HepG2 (cell line): ENCODE measurements at regions not wholly inside any gene's neighbourhood (a gene's known extent, or its start where the extent isn't known, plus 50 kb on each side); places are given as distances from the start of the nearest gene placed in this dataset.
A peak's percentile ranks its signal among the peaks of the same experiment; 100 is the strongest.

Source experiments
- ARNT ChIP-seq: fragments of 450-650 bp; IDR thresholded peaks from 2 replicates; pipeline ENCODE4 v1.6.1; 2017
- ATAD3A ChIP-seq: sonication (generic); formaldehyde crosslinking; IDR thresholded peaks from 2 replicates; pipeline ENCODE4 v1.4.0; 2020; ENCODE audit warnings: missing genetic modification reagents
- ATRX ChIP-seq: sonication (generic); formaldehyde crosslinking; IDR thresholded peaks from 2 replicates; pipeline ENCODE4 v1.4.0; 2020; ENCODE audit warnings: missing genetic modification reagents, borderline replicate concordance
- CC2D1A ChIP-seq: sonication (generic); formaldehyde crosslinking; IDR thresholded peaks from 2 replicates; pipeline ENCODE4 v1.8.1; 2023; ENCODE audit warnings: mild to moderate bottlenecking, missing genetic modification reagents
- CEBPB ChIP-seq: IDR thresholded peaks from 2 replicates; pipeline ENCODE4 v1.6.1; 2011; ENCODE audit warnings: low read depth, low read length, improper control_type of control experiment, borderline replicate concordance
- CREM ChIP-seq, 2 experiments: sonication (generic) in 1 of 2; formaldehyde crosslinking in 1 of 2; IDR thresholded peaks; 2 replicates each; pipeline versions ENCODE4 v1.4.0 to v1.6.1; 2016 to 2020; ENCODE audit warnings: antibody characterized with exemption in 1 of 2, mild to moderate bottlenecking in 1 of 2, missing genetic modification reagents in 1 of 2
- ERF ChIP-seq: IDR thresholded peaks from 2 replicates; pipeline ENCODE4 v1.6.1; 2018; ENCODE audit warnings: missing biosample characterization, missing genetic modification reagents
- HDAC2 ChIP-seq: sonication (generic); formaldehyde crosslinking; IDR thresholded peaks from 2 replicates; pipeline ENCODE4 v1.4.0; 2020; ENCODE audit warnings: missing genetic modification reagents
- HNF4A ChIP-seq: sonication (generic); formaldehyde crosslinking; IDR thresholded peaks from 2 replicates; pipeline ENCODE4 v1.4.0; 2020; ENCODE audit warnings: missing genetic modification reagents
- POLR2AphosphoS5 ChIP-seq: IDR thresholded peaks from 2 replicates; pipeline ENCODE4 v1.6.1; 2012; ENCODE audit warnings: low read depth, low read length
- RAD21 ChIP-seq: fragments of 450-650 bp; formaldehyde crosslinking; IDR thresholded peaks from 2 replicates; pipeline ENCODE4 v1.5.0; 2020; ENCODE audit warnings: mild to moderate bottlenecking
- SATB2 ChIP-seq: sonication (generic); formaldehyde crosslinking; IDR thresholded peaks from 2 replicates; pipeline ENCODE4 v1.5.0; 2020; ENCODE audit warnings: missing genetic modification reagents
- SETDB1 ChIP-seq: sonication (generic); formaldehyde crosslinking; IDR thresholded peaks from 2 replicates; pipeline ENCODE4 v1.5.1; 2020; ENCODE audit warnings: missing genetic modification reagents, mild to moderate bottlenecking, borderline replicate concordance
- SMAD3 ChIP-seq: sonication (generic); formaldehyde crosslinking; IDR thresholded peaks from 2 replicates; pipeline ENCODE4 v1.4.0; 2020; ENCODE audit warnings: missing genetic modification reagents
- SMARCC2 ChIP-seq: fragments of 450-650 bp; IDR thresholded peaks from 2 replicates; pipeline ENCODE4 v1.6.1; 2017; ENCODE audit warnings: antibody characterized with exemption, mild to moderate bottlenecking
- SOX6 ChIP-seq, 2 experiments: fragments of 450-650 bp in 1 of 2; sonication (generic) in 1 of 2; formaldehyde crosslinking in 1 of 2; IDR thresholded peaks; 2 replicates each; pipeline versions ENCODE4 v1.4.0 to v1.6.1; 2017 to 2020; ENCODE audit warnings: antibody characterized with exemption in 1 of 2, mild to moderate bottlenecking in 1 of 2, missing genetic modification reagents in 1 of 2
- ZNF205 ChIP-seq: IDR thresholded peaks from 2 replicates; pipeline ENCODE4 v1.6.1; 2018; ENCODE audit warnings: missing biosample characterization, missing genetic modification reagents
- ZNF501 ChIP-seq: sonication (generic); formaldehyde crosslinking; IDR thresholded peaks from 2 replicates; pipeline ENCODE4 v1.5.1; 2020; ENCODE audit warnings: mild to moderate bottlenecking, moderate library complexity, missing genetic modification reagents
- ZNF510 ChIP-seq: sonication (generic); formaldehyde crosslinking; IDR thresholded peaks from 2 replicates; pipeline ENCODE4 v1.4.0; 2020; ENCODE audit warnings: low read depth, mild to moderate bottlenecking, missing genetic modification reagents
- ZNF777 ChIP-seq: sonication (generic); formaldehyde crosslinking; IDR thresholded peaks from 2 replicates; pipeline ENCODE4 v1.4.0; 2020; ENCODE audit warnings: missing genetic modification reagents
- ZNF878 ChIP-seq: sonication (generic); formaldehyde crosslinking; IDR thresholded peaks from 2 replicates; pipeline ENCODE4 v1.8.1; 2023; ENCODE audit warnings: mild to moderate bottlenecking, missing genetic modification reagents, moderate library complexity
- TF ChIP-seq, protein P1 (sequence below): sonication (generic); formaldehyde crosslinking; IDR thresholded peaks from 2 replicates; pipeline ENCODE4 v1.4.0; 2020; ENCODE audit warnings: missing genetic modification reagents, borderline replicate concordance
- TF ChIP-seq, protein P2 (sequence below): sonication (generic); formaldehyde crosslinking; IDR thresholded peaks from 2 replicates; pipeline ENCODE4 v1.4.0; 2020; ENCODE audit warnings: mild to moderate bottlenecking, missing genetic modification reagents
- TF ChIP-seq, protein P3 (sequence below): sonication (generic); formaldehyde crosslinking; IDR thresholded peaks from 2 replicates; pipeline ENCODE4 v1.8.1; 2023; ENCODE audit warnings: mild to moderate bottlenecking, missing genetic modification reagents, borderline replicate concordance
- TF ChIP-seq, protein P4 (sequence below): sonication (generic); formaldehyde crosslinking; IDR thresholded peaks from 2 replicates; pipeline ENCODE4 v1.4.0; 2020; ENCODE audit warnings: missing genetic modification reagents, mild to moderate bottlenecking, borderline replicate concordance
- TF ChIP-seq, protein P5 (sequence below): sonication (generic); formaldehyde crosslinking; IDR thresholded peaks from 2 replicates; pipeline ENCODE4 v1.5.0; 2020; ENCODE audit warnings: mild to moderate bottlenecking, missing genetic modification reagents

DNA sequence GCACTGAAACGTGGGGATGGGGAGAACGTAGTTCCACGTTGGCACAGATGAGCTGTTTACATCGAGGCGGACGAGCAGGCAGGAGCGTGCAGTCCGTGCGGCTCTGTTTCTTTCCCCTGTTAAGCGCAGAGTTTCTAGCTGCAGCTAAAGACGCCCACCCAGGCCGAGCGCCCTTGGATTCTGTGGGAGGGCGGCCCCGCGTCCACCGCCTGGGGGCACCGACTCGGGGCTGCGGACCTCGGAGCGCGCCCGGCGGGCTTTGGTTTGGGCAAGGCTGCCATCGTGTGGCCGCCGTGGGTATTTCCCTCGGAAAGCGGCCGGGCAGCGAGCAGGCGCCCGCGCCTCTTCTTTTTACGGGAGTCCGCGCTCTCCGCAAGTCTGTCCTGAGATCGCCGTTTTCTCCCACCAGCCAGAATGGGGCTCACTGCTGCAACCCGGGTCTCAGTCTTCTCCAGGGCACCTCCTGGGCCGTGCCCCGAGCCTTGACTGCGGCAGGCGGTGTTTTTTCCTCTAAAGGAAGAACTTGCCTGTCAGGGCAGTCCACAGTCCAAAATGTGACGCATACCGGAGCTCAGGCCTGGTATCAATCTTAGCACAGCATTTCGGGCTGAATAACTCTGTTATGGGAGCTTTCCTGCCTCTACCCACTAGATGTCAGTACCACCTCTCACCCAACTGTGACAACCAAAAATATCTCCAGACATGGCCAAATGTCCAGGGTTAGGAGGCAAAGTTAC, 219.9 kb upstream of the IGF1R start (continued):
- TF ChIP-seq, protein P1, sequence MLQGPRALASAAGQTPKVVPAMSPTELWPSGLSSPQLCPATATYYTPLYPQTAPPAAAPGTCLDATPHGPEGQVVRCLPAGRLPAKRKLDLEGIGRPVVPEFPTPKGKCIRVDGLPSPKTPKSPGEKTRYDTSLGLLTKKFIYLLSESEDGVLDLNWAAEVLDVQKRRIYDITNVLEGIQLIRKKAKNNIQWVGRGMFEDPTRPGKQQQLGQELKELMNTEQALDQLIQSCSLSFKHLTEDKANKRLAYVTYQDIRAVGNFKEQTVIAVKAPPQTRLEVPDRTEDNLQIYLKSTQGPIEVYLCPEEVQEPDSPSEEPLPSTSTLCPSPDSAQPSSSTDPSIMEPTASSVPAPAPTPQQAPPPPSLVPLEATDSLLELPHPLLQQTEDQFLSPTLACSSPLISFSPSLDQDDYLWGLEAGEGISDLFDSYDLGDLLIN (CRISPR knock-in tag): no peak
- TF ChIP-seq ERF (no peak), SATB2 (CRISPR knock-in tag) (no peak), CC2D1A (CRISPR knock-in tag) (no peak), ZNF777 (CRISPR knock-in tag) (peak; percentile 88), SOX6 (IDR thresholded peaks at IDR 0.05) (no peak), SOX6 (CRISPR knock-in tag; IDR thresholded peaks at IDR 0.05) (peak; percentile 17; the same call in 1 of the 2 replicates), SMARCC2 (no peak), ATRX (CRISPR knock-in tag) (no peak), HNF4A (CRISPR knock-in tag) (0 out of 2 replicates have a peak, but pooled peaks have one; percentile 14), POLR2AphosphoS5 (no peak), RAD21 (CRISPR knock-in tag) (peak; percentile 79), ZNF501 (CRISPR knock-in tag) (0 out of 2 replicates have a peak, but pooled peaks have one; percentile 28), SETDB1 (no peak), ZNF205 (CRISPR knock-in tag) (peak; percentile 59; the same call in 1 of the 2 replicates), CEBPB (no peak), HDAC2 (CRISPR knock-in tag) (no peak), ZNF510 (no peak), SMAD3 (CRISPR knock-in tag) (no peak), ZNF878 (CRISPR knock-in tag) (no peak), CREM (IDR thresholded peaks at IDR 0.05) (no peak), CREM (CRISPR knock-in tag; IDR thresholded peaks at IDR 0.05) (no peak), ATAD3A (CRISPR knock-in tag) (no peak), ARNT (no peak)
- TF ChIP-seq, protein P2, sequence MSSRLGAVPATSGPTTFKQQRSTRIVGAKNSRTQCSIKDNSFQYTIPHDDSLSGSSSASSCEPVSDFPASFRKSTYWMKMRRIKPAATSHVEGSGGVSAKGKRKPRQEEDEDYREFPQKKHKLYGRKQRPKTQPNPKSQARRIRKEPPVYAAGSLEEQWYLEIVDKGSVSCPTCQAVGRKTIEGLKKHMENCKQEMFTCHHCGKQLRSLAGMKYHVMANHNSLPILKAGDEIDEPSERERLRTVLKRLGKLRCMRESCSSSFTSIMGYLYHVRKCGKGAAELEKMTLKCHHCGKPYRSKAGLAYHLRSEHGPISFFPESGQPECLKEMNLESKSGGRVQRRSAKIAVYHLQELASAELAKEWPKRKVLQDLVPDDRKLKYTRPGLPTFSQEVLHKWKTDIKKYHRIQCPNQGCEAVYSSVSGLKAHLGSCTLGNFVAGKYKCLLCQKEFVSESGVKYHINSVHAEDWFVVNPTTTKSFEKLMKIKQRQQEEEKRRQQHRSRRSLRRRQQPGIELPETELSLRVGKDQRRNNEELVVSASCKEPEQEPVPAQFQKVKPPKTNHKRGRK: no peak
- TF ChIP-seq, protein P3, sequence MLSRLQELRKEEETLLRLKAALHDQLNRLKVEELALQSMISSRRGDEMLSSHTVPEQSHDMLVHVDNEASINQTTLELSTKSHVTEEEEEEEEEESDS (CRISPR knock-in tag): no peak
- TF ChIP-seq, protein P4, sequence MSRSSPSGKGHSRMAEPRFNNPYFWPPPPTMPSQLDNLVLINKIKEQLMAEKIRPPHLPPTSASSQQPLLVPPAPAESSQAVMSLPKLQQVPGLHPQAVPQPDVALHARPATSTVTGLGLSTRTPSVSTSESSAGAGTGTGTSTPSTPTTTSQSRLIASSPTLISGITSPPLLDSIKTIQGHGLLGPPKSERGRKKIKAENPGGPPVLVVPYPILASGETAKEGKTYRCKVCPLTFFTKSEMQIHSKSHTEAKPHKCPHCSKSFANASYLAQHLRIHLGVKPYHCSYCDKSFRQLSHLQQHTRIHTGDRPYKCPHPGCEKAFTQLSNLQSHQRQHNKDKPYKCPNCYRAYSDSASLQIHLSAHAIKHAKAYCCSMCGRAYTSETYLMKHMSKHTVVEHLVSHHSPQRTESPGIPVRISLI (CRISPR knock-in tag): no peak
- TF ChIP-seq, protein P5, sequence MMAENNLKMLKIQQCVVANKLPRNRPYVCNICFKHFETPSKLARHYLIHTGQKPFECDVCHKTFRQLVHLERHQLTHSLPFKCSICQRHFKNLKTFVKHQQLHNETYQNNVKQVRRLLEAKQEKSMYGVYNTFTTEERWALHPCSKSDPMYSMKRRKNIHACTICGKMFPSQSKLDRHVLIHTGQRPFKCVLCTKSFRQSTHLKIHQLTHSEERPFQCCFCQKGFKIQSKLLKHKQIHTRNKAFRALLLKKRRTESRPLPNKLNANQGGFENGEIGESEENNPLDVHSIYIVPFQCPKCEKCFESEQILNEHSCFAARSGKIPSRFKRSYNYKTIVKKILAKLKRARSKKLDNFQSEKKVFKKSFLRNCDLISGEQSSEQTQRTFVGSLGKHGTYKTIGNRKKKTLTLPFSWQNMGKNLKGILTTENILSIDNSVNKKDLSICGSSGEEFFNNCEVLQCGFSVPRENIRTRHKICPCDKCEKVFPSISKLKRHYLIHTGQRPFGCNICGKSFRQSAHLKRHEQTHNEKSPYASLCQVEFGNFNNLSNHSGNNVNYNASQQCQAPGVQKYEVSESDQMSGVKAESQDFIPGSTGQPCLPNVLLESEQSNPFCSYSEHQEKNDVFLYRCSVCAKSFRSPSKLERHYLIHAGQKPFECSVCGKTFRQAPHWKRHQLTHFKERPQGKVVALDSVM (CRISPR knock-in tag): no peak
